A549 (cell line): ENCODE measurements at regions not wholly inside any gene's neighbourhood (a gene's known extent, or its start where the extent isn't known, plus 50 kb on each side); places are given as distances from the start of the nearest gene placed in this dataset.

Experiments
- ATAC-seq, 2 experiments: fragments of 200-7000 bp in 1 of 2; fragments of >200 bp in 1 of 2; cut with Nextera tagmentation in 1 of 2; cut with Tn5 transposase in 1 of 2; 3 replicates each; pipeline versions ENCODE4 v1.8.0 to v1.9.1; 2018 to 2020; ENCODE audit warnings: mild to moderate bottlenecking in 1 of 2, moderate library complexity in 1 of 2
- CTCF ChIA-PET: fragments of 300-600 bp; sonication (Branson Sonifier 250); formaldehyde crosslinking; extraction: SDS; loops from one replicate; lab custom pipeline; 2021; ENCODE audit warnings: antibody characterized with exemption, inconsistent platforms; lab: Yijun Ruan, JAX
- POLR2A ChIA-PET: fragments of 350-600 bp; formaldehyde crosslinking; extraction: SDS; loops from one replicate; lab custom pipeline; 2021; ENCODE audit warnings: antibody characterized with exemption, inconsistent platforms; lab: Yijun Ruan, JAX
- DNase-seq, 2 experiments: peaks; one replicate each; pipeline versions ENCODE4 v3.0.0 to v3.0.0-alpha.2; 2011 to 2016; ENCODE audit warnings: low read depth in 1 of 2, low spot score in 1 of 2
- FAIRE-seq: peaks from 2 replicates; lab custom pipeline; 2011; peaks lifted over from hg19 to GRCh38; lab: Jason Lieb, UNC
- H3K27ac ChIP-seq, 2 experiments: fragments of >200 bp; sonication (Bioruptor Twin); formaldehyde crosslinking; 3 replicates each; pipeline ENCODE4 v1.5.1; 2016 to 2017
- H3K4me1 ChIP-seq: fragments of >200 bp; sonication (Bioruptor Twin); formaldehyde crosslinking; 3 replicates; pipeline ENCODE4 v1.6.1; 2016
- H3K4me2 ChIP-seq: fragments of >200 bp; sonication (Bioruptor Twin); formaldehyde crosslinking; 3 replicates; pipeline ENCODE4 v1.6.1; 2016
- H3K4me3 ChIP-seq: fragments of >200 bp; sonication (Bioruptor Twin); formaldehyde crosslinking; 3 replicates; pipeline ENCODE4 v1.5.1; 2016
- H3K9me3 ChIP-seq: fragments of >200 bp; sonication (Bioruptor Twin); formaldehyde crosslinking; 3 replicates; pipeline ENCODE4 v1.6.1; 2016
- CBX2 ChIP-seq: fragments of 200-600 bp; sonication (generic); IDR thresholded peaks from 2 replicates; pipeline ENCODE4 v1.6.1; 2016; ENCODE audit warnings: low read depth, mild to moderate bottlenecking, borderline replicate concordance
- CBX8 ChIP-seq: fragments of 200-600 bp; sonication (generic); IDR thresholded peaks from 2 replicates; pipeline ENCODE4 v1.6.1; 2016
- CEBPB ChIP-seq, 2 experiments: fragments of >200 bp in 1 of 2; sonication (Bioruptor Twin) in 1 of 2; formaldehyde crosslinking in 1 of 2; IDR thresholded peaks; 2 replicates each; pipeline ENCODE4 v1.6.1; 2012 to 2016
- CHD4 ChIP-seq: fragments of 200-600 bp; sonication (generic); IDR thresholded peaks from 2 replicates; pipeline ENCODE4 v1.6.1; 2016; ENCODE audit warnings: antibody characterized with exemption, mild to moderate bottlenecking, borderline replicate concordance
- EP300 ChIP-seq, 2 experiments: fragments of >200 bp; sonication (Bioruptor Twin); formaldehyde crosslinking; IDR thresholded peaks; 2 replicates in 1 of 2; 3 replicates in 1 of 2; pipeline ENCODE4 v1.6.1; 2016 to 2017
- GATA3 ChIP-seq: IDR thresholded peaks from 2 replicates; pipeline ENCODE4 v1.6.1; 2012; ENCODE audit warnings: borderline replicate concordance
- HDAC2 ChIP-seq: fragments of 200-600 bp; sonication (generic); IDR thresholded peaks from 2 replicates; pipeline ENCODE4 v1.6.1; 2016
- HMGXB4 ChIP-seq: fragments of 250-450 bp; sonication (Bioruptor Pico); IDR thresholded peaks from 2 replicates; pipeline ENCODE4 v1.5.0; 2021; ENCODE audit warnings: mild to moderate bottlenecking, moderate library complexity, borderline replicate concordance
- KDM5A ChIP-seq: fragments of 200-600 bp; sonication (generic); IDR thresholded peaks from 2 replicates; pipeline ENCODE4 v1.6.1; 2016; ENCODE audit warnings: antibody characterized with exemption, mild to moderate bottlenecking
- MAZ ChIP-seq: fragments of 150-350 bp; IDR thresholded peaks from 2 replicates; pipeline ENCODE4 v1.6.1; 2014; ENCODE audit warnings: antibody characterized with exemption, low read depth, low read length, borderline replicate concordance
- PHF8 ChIP-seq: fragments of 200-600 bp; sonication (generic); IDR thresholded peaks from 2 replicates; pipeline ENCODE4 v1.6.1; 2016; ENCODE audit warnings: low read depth, mild to moderate bottlenecking, antibody characterized with exemption, moderate library complexity, borderline replicate concordance
- POLR2AphosphoS2 ChIP-seq: conservative IDR thresholded peaks from 2 replicates; pipeline ENCODE4 v1.6.1; 2012; ENCODE audit warnings: low read length, improper control_type of control experiment, inconsistent platforms
- RAD21 ChIP-seq, 2 experiments: fragments of >200 bp in 1 of 2; sonication (Bioruptor Twin) in 1 of 2; formaldehyde crosslinking in 1 of 2; IDR thresholded peaks in 1 of 2; conservative IDR thresholded peaks in 1 of 2; 2 replicates in 1 of 2; 3 replicates in 1 of 2; pipeline ENCODE4 v1.6.1; 2012 to 2018; ENCODE audit warnings: inconsistent platforms in 1 of 2
- RARB ChIP-seq: fragments of 250-450 bp; sonication (Bioruptor Pico); IDR thresholded peaks from 2 replicates; pipeline ENCODE4 v1.8.0; 2021; ENCODE audit warnings: mild to moderate bottlenecking, moderate library complexity
- RFX5 ChIP-seq: fragments of 450-650 bp; IDR thresholded peaks from 2 replicates; pipeline ENCODE4 v1.7.1; 2014; ENCODE audit warnings: antibody characterized with exemption, mild to moderate bottlenecking, moderate library complexity
- ZC3H11A ChIP-seq: fragments of 450-650 bp; IDR thresholded peaks from 2 replicates; pipeline ENCODE4 v1.6.1; 2014; ENCODE audit warnings: antibody characterized with exemption, mild to moderate bottlenecking
- WGBS: methylation state at CpG from one replicate; pipeline ENCODE4 v1.1.6; 2017; ENCODE audit errors: missing lambda C conversion rate; 5-methylcytosine and 5-hydroxymethylcytosine counted together
- TF ChIP-seq, protein P1 (sequence below): fragments of 150-350 bp; IDR thresholded peaks from 2 replicates; pipeline ENCODE4 v1.6.1; 2014; ENCODE audit warnings: low read depth, mild to moderate bottlenecking, low read length
- TF ChIP-seq, protein P2 (sequence below): fragments of 250-450 bp; sonication (Bioruptor Pico); IDR thresholded peaks from 2 replicates; pipeline ENCODE4 v1.5.0; 2020; ENCODE audit warnings: low read depth, mild to moderate bottlenecking, moderate library complexity
- TF ChIP-seq, protein P3 (sequence below): IDR thresholded peaks from 2 replicates; pipeline ENCODE4 v1.6.1; 2012
- TF ChIP-seq, protein P4 (sequence below): IDR thresholded peaks from 2 replicates; pipeline ENCODE4 v1.6.1; 2012; ENCODE audit warnings: low read depth, borderline replicate concordance

GRCh38 chr6:139931747-139932146 is 557.3 kb upstream of the CITED2 start (continued):
- TF ChIP-seq HMGXB4 (no peak), PHF8 (no peak), EP300 (IDR thresholded peaks at IDR 0.05) (no peak)
- TF ChIP-seq, protein P1, sequence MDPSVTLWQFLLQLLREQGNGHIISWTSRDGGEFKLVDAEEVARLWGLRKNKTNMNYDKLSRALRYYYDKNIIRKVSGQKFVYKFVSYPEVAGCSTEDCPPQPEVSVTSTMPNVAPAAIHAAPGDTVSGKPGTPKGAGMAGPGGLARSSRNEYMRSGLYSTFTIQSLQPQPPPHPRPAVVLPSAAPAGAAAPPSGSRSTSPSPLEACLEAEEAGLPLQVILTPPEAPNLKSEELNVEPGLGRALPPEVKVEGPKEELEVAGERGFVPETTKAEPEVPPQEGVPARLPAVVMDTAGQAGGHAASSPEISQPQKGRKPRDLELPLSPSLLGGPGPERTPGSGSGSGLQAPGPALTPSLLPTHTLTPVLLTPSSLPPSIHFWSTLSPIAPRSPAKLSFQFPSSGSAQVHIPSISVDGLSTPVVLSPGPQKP, result no peak

DNA sequence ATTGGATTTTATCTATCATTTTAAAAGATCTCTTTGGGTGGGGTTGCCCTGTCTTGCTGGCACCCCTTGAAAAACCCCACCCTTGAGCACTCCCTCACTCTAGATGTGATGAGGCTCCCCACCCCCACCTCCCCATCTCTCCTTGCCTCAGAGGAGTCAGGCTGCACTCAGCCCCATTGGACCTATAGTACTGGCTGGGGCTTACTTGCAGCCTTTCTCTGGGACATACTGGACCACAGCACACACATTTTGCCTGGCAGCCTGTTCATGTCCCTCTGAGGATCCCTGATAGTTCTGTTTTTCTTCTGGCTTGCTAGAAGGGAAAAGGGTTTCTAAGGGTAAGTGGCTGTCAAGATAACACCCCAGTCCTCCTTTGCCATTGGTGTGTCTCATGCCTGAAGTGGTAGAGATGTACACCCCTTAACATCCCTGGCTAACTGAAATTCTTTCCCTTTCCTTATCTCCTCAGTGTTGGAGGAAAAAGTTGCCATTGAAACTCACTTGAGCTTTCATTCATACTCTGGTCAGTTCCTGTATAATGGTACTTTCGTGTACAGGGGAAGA is 553.4 kb upstream of the CITED2 start:
- Histone ChIP-seq H3K4me1 (no peaks in the 10 kb centered on the region), H3K9me3 (no peaks in the 10 kb centered on the region), H3K4me3 (no peak overlapping the region), H3K27ac (no peak overlapping the region), H3K4me2 (no peak overlapping the region)
- ATAC-seq (no peak), FAIRE-seq (no peak), DNase-seq (no peak)
- WGBS, result 33% methylated on average over 1 of the region's 1 CpG
- POLR2A ChIA-PET, result no interaction called here
- CTCF ChIA-PET, result no interaction called here
- TF ChIP-seq EP300 (IDR thresholded peaks at IDR 0.05), result no peak
- TF ChIP-seq, protein P2, sequence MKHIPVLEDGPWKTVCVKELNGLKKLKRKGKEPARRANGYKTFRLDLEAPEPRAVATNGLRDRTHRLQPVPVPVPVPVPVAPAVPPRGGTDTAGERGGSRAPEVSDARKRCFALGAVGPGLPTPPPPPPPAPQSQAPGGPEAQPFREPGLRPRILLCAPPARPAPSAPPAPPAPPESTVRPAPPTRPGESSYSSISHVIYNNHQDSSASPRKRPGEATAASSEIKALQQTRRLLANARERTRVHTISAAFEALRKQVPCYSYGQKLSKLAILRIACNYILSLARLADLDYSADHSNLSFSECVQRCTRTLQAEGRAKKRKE (CRISPR knock-in tag), result no peak
- no peak for TF ChIP-seq RAD21 (conservative IDR thresholded peaks at IDR 0.05 in 1 of 2, IDR thresholded peaks at IDR 0.05 in 1 of 2)
- no peak for TF ChIP-seq RFX5
- no peak for TF ChIP-seq CEBPB (IDR thresholded peaks at IDR 0.05)
- TF ChIP-seq, protein P3, sequence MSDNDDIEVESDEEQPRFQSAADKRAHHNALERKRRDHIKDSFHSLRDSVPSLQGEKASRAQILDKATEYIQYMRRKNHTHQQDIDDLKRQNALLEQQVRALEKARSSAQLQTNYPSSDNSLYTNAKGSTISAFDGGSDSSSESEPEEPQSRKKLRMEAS, result no peak
- no peak for TF ChIP-seq CHD4
- TF ChIP-seq, protein P1, result no peak
- TF ChIP-seq POLR2AphosphoS2, result no peak
- no peak for TF ChIP-seq ZC3H11A
- TF ChIP-seq MAZ, result no peak
- TF ChIP-seq GATA3, result no peak
- no peak for TF ChIP-seq CBX2
- TF ChIP-seq HDAC2, result no peak
- no peak for TF ChIP-seq RARB (CRISPR knock-in tag)
- TF ChIP-seq CBX8, result no peak
- TF ChIP-seq, protein P4, sequence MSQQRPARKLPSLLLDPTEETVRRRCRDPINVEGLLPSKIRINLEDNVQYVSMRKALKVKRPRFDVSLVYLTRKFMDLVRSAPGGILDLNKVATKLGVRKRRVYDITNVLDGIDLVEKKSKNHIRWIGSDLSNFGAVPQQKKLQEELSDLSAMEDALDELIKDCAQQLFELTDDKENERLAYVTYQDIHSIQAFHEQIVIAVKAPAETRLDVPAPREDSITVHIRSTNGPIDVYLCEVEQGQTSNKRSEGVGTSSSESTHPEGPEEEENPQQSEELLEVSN, result no peak
- no peak for TF ChIP-seq PHF8
- no peak for TF ChIP-seq KDM5A
- TF ChIP-seq, all 56 proteins: peak for 0
